HG03457 (cell line): ENCODE measurements at regions not wholly inside any gene's neighbourhood (a gene's known extent, or its start where the extent isn't known, plus 50 kb on each side); places are given as distances from the start of the nearest gene placed in this dataset.
"Not testable (repeated sequence)": the region's sequence is repeated elsewhere in the genome, so short reads cannot be mapped to it uniquely, and the experiment has no call there.

Experiments
- ATAC-seq: cut with Tn5 transposase; IDR thresholded peaks from one replicate; pipeline ENCODE4 v1.9.1; 2021; ENCODE audit warnings: moderate number of reproducible peaks; ENCODE audit not compliant: unreplicated experiment

- no peak for ATAC-seq
Measured at GRCh38 chr1:4460651-4461050, 193.8 kb upstream of the AJAP1 start.

GRCh38 chr1:4461726-4462290, 192.6 kb upstream of the AJAP1 start:
- no peak for ATAC-seq

GRCh38 chr1:4462831-4463484, 191.5 kb upstream of the AJAP1 start:
- no peak for ATAC-seq

- ATAC-seq = no peak
Measured at GRCh38 chr1:4463631-4464030, 190.8 kb upstream of the AJAP1 start.

- ATAC-seq = no peak
Measured at GRCh38 chr1:4464478-4464877, 189.9 kb upstream of the AJAP1 start.

GRCh38 chr1:4467241-4467640, 187.2 kb upstream of the AJAP1 start:
- ATAC-seq = no peak

- ATAC-seq = no peak
Measured at GRCh38 chr1:4468386-4468785, 186.0 kb upstream of the AJAP1 start.

GRCh38 chr1:4468804-4469514, 185.4 kb upstream of the AJAP1 start:
- no peak for ATAC-seq

- ATAC-seq = no peak
Measured at GRCh38 chr1:4476394-4476793, 178.0 kb upstream of the AJAP1 start.

- ATAC-seq = no peak
Measured at GRCh38 chr1:4481451-4481850, 173.0 kb upstream of the AJAP1 start.

- ATAC-seq = no peak
Measured at GRCh38 chr1:4482526-4482925, 171.9 kb upstream of the AJAP1 start.

GRCh38 chr1:4483021-4483625, 171.3 kb upstream of the AJAP1 start:
- no peak for ATAC-seq

GRCh38 chr1:4485398-4485797, 169.0 kb upstream of the AJAP1 start:
- no peak for ATAC-seq

- ATAC-seq = no peak
Measured at GRCh38 chr1:4485878-4486277, 168.5 kb upstream of the AJAP1 start.

GRCh38 chr1:4486408-4487120, 167.8 kb upstream of the AJAP1 start:
- ATAC-seq = no peak

GRCh38 chr1:4488018-4488417, 166.4 kb upstream of the AJAP1 start:
- no peak for ATAC-seq

GRCh38 chr1:4489486-4489885, 164.9 kb upstream of the AJAP1 start:
- no peak for ATAC-seq

- not testable (repeated sequence) for ATAC-seq
Measured at GRCh38 chr1:4489992-4490391, 164.4 kb upstream of the AJAP1 start.

GRCh38 chr1:4494027-4494426, 160.4 kb upstream of the AJAP1 start:
- no peak for ATAC-seq

- ATAC-seq = no peak
Measured at GRCh38 chr1:4494558-4494957, 159.9 kb upstream of the AJAP1 start.

- ATAC-seq = no peak
Measured at GRCh38 chr1:4495809-4496208, 158.6 kb upstream of the AJAP1 start.
